MCF 10A (cell line): ENCODE measurements at regions not wholly inside any gene's neighbourhood (a gene's known extent, or its start where the extent isn't known, plus 50 kb on each side); places are given as distances from the start of the nearest gene placed in this dataset.

Experiments
- BruUV-seq: library from RNA; stranded (reverse); fragments of 400-500 nt; replicated peaks from 2 replicates; lab custom pipeline; 2021; lab: Mats Ljungman, UMichigan
- CTCF ChIA-PET: fragments of 300-600 bp; sonication (Branson Sonifier 250); formaldehyde crosslinking; extraction: SDS; loops from one replicate; lab custom pipeline; 2021; ENCODE audit warnings: antibody characterized with exemption, inconsistent platforms; lab: Yijun Ruan, JAX
- POLR2A ChIA-PET: fragments of 300-600, 350-650 bp; sonication (Branson Sonifier 250); formaldehyde crosslinking; extraction: SDS; loops from one replicate; lab custom pipeline; 2020; ENCODE audit warnings: antibody characterized with exemption, inconsistent platforms; lab: Yijun Ruan, JAX
- DNase-seq: peaks from one replicate; pipeline ENCODE4 v3.0.0-alpha.2; 2018; ENCODE audit not compliant: unreplicated experiment
- H3K27ac Mint-ChIP-seq: one replicate; pipeline ENCODE4 v1.8.0; 2022; ENCODE audit warnings: mild to moderate bottlenecking, low read depth, mixed read lengths; ENCODE audit not compliant: unreplicated experiment
- H3K27me3 Mint-ChIP-seq: one replicate; pipeline ENCODE4 v1.8.0; 2022; ENCODE audit warnings: mixed read lengths; ENCODE audit not compliant: insufficient read depth, unreplicated experiment
- H3K36me3 Mint-ChIP-seq: one replicate; pipeline ENCODE4 v1.8.0; 2022; ENCODE audit warnings: mild to moderate bottlenecking, moderate library complexity, mixed read lengths; ENCODE audit not compliant: insufficient read depth, unreplicated experiment
- H3K4me1 Mint-ChIP-seq: one replicate; pipeline ENCODE4 v1.8.0; 2022; ENCODE audit warnings: mixed read lengths; ENCODE audit not compliant: insufficient read depth, unreplicated experiment
- H3K4me3 Mint-ChIP-seq: one replicate; pipeline ENCODE4 v1.8.0; 2022; ENCODE audit warnings: mild to moderate bottlenecking, moderate library complexity, mixed read lengths; ENCODE audit not compliant: unreplicated experiment
- H3K9me3 Mint-ChIP-seq: one replicate; pipeline ENCODE4 v1.8.0; 2022; ENCODE audit warnings: mixed read lengths; ENCODE audit not compliant: unreplicated experiment
- intact Hi-C: fragments of 100-400 bp; cut with micrococcal nuclease; formaldehyde crosslinking; loops from 2 replicates; pipeline ENCODE4 v1.14.1; 2022
- TF ChIP-seq, protein P1 (sequence below): fragments of 200-600 bp; IDR thresholded peaks from one replicate; pipeline ENCODE4 v1.8.0; 2022; ENCODE audit warnings: antibody characterized with exemption, mild to moderate bottlenecking; ENCODE audit not compliant: unreplicated experiment

DNA sequence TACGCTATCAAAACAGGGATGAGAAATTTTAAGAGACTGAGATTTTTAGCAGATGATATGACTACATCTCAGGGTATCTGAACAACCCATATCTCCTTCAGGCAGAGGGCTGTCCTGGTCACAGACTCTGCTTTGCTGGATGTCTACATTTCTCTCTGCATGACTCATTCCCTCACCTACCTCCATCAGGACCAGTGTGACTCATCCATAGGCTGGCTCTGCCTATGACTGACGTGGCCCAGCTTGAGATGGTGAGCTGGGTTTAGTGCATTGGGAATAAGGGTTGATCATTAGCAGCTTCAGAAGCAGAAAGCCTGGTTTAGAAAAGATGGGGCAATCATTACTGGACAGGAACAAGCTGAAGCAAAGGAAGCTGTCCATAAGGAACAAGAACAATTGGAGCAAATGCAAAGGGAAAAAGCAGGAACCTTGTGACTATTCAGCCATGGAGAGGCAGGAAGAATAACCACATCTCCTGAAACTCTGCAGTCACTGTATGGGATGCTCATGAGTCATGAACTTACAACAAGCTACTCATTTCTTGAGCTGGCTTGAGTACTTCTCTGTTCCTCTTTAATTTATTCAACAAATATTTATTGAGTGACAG is 86.4 kb upstream of the CBLN4 start:
- TF ChIP-seq, protein P1, sequence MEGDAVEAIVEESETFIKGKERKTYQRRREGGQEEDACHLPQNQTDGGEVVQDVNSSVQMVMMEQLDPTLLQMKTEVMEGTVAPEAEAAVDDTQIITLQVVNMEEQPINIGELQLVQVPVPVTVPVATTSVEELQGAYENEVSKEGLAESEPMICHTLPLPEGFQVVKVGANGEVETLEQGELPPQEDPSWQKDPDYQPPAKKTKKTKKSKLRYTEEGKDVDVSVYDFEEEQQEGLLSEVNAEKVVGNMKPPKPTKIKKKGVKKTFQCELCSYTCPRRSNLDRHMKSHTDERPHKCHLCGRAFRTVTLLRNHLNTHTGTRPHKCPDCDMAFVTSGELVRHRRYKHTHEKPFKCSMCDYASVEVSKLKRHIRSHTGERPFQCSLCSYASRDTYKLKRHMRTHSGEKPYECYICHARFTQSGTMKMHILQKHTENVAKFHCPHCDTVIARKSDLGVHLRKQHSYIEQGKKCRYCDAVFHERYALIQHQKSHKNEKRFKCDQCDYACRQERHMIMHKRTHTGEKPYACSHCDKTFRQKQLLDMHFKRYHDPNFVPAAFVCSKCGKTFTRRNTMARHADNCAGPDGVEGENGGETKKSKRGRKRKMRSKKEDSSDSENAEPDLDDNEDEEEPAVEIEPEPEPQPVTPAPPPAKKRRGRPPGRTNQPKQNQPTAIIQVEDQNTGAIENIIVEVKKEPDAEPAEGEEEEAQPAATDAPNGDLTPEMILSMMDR: no peak
- H3K27me3 Mint-ChIP-seq: no peaks in the 10 kb centered on the region
- ChIA-PET CTCF (no interaction called here), POLR2A (no interaction called here)
- peaks cover 6% of the 10 kb centered on the region for H3K36me3 Mint-ChIP-seq
- BruUV-seq: no TSS peak
- intact Hi-C loops: no loop called here
- H3K27ac Mint-ChIP-seq: no peak overlapping the region
- peak; percentile 34 for DNase-seq
- no peak overlapping the region for H3K4me3 Mint-ChIP-seq
- no peaks in the 10 kb centered on the region for H3K4me1 Mint-ChIP-seq
- H3K9me3 Mint-ChIP-seq: peaks cover 30% of the 10 kb centered on the region

DNA sequence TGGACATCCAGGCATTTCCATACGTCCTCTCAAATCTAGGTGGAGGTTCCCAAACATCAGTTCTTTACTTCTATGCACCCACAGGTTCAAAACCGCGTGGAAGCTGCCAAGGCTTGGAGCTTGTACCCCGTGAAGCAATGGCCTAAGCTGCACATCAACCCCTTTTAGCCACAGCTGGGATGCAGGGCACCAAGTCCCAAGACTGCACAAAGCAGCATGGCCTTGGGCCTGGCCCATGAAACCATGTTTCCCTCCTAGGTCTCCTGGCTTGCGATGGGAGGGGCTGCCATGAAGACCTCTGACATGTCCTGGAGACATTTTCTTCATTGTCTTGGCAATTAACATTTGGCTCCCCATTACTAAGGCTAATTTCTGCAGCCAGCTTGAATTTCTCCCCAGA is 88.9 kb upstream of the CBLN4 start:
- ChIA-PET CTCF (no interaction called here), POLR2A (no interaction called here)
- TF ChIP-seq, protein P1: no peak
- Mint-ChIP-seq H3K36me3 (peaks cover 6% of the 10 kb centered on the region), H3K4me1 (no peaks in the 10 kb centered on the region), H3K27me3 (no peaks in the 10 kb centered on the region), H3K27ac (no peak overlapping the region), H3K4me3 (no peak overlapping the region), H3K9me3 (peaks cover 15% of the 10 kb centered on the region)
- no TSS peak for BruUV-seq
- no peak for DNase-seq
- intact Hi-C loops: no loop called here

DNA sequence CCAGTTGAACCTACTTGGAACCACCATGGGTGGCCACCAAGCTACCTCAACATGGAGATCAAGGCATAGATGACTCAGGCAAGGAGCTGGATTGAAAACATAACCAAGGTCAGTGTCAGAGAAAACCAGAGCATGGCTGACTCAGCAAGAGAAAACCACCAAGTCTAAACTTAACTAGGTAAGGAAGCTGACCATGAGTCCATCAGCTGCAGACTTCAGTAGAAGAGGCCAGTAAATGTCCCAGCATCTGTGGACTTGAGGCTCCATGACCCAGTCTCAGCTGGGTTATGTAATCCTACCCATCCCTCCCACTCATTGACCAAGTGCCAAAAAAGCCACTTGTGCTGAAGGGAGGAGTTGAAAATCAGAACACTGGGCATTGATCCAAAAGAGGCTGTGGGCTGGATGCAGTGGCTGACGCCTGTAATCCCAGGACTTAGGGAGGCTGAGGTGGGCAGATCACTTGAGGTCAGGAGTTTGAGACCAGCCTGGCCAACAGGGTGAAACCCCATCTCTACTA is 93.7 kb upstream of the CBLN4 start:
- Mint-ChIP-seq H3K36me3 (no peaks in the 10 kb centered on the region), H3K9me3 (peaks cover 15% of the 10 kb centered on the region), H3K27ac (no peak overlapping the region), H3K4me1 (no peaks in the 10 kb centered on the region), H3K27me3 (no peaks in the 10 kb centered on the region), H3K4me3 (no peak overlapping the region)
- ChIA-PET POLR2A (interaction anchor here (0.6 kb wide), 1 partner anchor 850 kb away, joined by 4 read pairs; no protein-coding TSS in a partner anchor), CTCF (interaction anchor here (0.6 kb wide), 1 partner anchor 34 kb away, joined by 3 read pairs; no protein-coding TSS in a partner anchor)
- DNase-seq: no peak
- intact Hi-C loops: no loop called here
- BruUV-seq: no TSS peak
- TF ChIP-seq, protein P1: no peak

DNA sequence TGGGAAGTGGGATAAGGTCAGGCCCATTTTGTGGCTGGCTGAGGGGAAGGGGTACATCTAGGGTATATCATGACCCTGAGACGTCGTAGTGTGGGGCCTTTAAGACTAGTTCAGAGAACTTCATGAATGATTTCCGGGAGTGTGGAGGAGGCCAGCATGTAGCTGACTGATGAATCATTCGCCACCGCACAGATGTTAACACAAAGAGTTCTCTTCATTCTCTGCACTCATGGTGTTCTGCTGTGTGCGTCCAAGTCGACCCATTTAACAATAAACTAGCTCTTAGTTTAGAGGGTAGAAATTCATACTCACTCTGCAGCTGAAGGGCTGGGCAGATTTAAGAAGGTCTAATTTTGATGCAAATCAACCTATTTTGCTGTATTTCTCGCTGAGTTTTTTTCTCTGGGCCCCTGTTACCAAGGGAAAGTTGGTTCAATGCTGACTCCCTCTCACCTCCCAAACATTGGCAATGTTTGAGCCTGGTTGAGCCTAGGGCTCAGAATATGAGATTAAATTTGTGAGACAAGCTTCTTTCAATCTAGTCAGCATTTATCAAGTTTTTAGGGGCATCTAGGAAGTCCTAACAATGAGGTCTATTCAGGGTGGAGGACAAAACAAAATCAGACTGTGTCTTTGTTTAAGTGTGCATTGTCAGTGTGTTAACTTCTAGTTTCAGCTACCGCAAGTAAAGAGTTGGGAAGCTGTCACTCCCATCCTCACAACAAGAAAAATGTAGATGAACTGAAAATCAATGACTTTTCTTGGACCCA is 106.8 kb upstream of the CBLN4 start:
- Mint-ChIP-seq H3K27me3 (no peaks in the 10 kb centered on the region), H3K9me3 (no peaks in the 10 kb centered on the region), H3K4me3 (no peak overlapping the region), H3K36me3 (no peaks in the 10 kb centered on the region), H3K4me1 (no peaks in the 10 kb centered on the region), H3K27ac (no peak overlapping the region)
- intact Hi-C loops: no loop called here
- no peak for DNase-seq
- TF ChIP-seq, protein P1: no peak
- CTCF ChIA-PET: no interaction called here
- POLR2A ChIA-PET: no interaction called here
- BruUV-seq: no TSS peak
